GM12878 (cell line): ENCODE measurements at regions not wholly inside any gene's neighbourhood (a gene's known extent, or its start where the extent isn't known, plus 50 kb on each side); places are given as distances from the start of the nearest gene placed in this dataset.

Experiments
- ATAC-seq: fragments of 200-7000 bp; cut with Tn5 transposase; 3 replicates; pipeline ENCODE4 v1.9.1; 2020; ENCODE audit warnings: mild to moderate bottlenecking, moderate library complexity
- BruUV-seq: library from RNA; stranded (reverse); fragments of 400-500 nt; replicated peaks from 2 replicates; lab custom pipeline; 2021; lab: Mats Ljungman, UMichigan
- CTCF ChIA-PET: fragments of 300-600 bp; sonication (Branson Sonifier 250); formaldehyde crosslinking; extraction: SDS; loops from one replicate; lab custom pipeline; 2021; ENCODE audit warnings: inconsistent platforms; lab: Yijun Ruan, JAX
- POLR2A ChIA-PET: fragments of 350-600 bp; formaldehyde crosslinking; extraction: SDS; loops from one replicate; lab custom pipeline; 2021; ENCODE audit warnings: inconsistent platforms; lab: Charles Lee
- RAD21 ChIA-PET: fragments of 300-600 bp; sonication (Branson Sonifier 250); formaldehyde crosslinking; loops from one replicate; lab custom pipeline; 2023; ENCODE audit warnings: antibody characterized with exemption; ENCODE audit not compliant: unreplicated experiment; lab: Charles Lee
- SMC1A ChIA-PET: fragments of 300-600 bp; sonication (Branson Sonifier 250); formaldehyde crosslinking; loops from one replicate; lab custom pipeline; 2023; ENCODE audit not compliant: unreplicated experiment, uncharacterized antibody; lab: Charles Lee
- DNase-seq: peaks from one replicate; pipeline ENCODE4 v3.0.0-alpha.2; 2011; ENCODE audit warnings: low read depth, low spot score
- FAIRE-seq: peaks from 3 replicates; lab custom pipeline; 2011; peaks lifted over from hg19 to GRCh38; lab: Jason Lieb, UNC
- H2AFZ ChIP-seq: 2 replicates; pipeline ENCODE4 v1.6.0; 2011; ENCODE audit warnings: low read depth, low read length, control low read depth; ENCODE audit not compliant: control insufficient read depth
- H3K27ac ChIP-seq: 2 replicates; pipeline ENCODE4 v1.5.1; 2011; ENCODE audit warnings: control low read depth; ENCODE audit not compliant: control insufficient read depth, insufficient read depth
- H3K27me3 ChIP-seq, 2 experiments: replicated peaks in 1 of 2; 2 replicates each; pipeline versions ENCODE4 v1.6.0 to v1.6.1; 2011; ENCODE audit warnings: low read length in 1 of 2; ENCODE audit not compliant: control insufficient read depth in 2 of 2, insufficient read depth in 2 of 2
- H3K36me3 ChIP-seq, 2 experiments: 2 replicates each; pipeline ENCODE4 v1.5.1; 2011; ENCODE audit warnings: low read length in 1 of 2; ENCODE audit not compliant: control insufficient read depth in 2 of 2, insufficient read depth in 2 of 2
- H3K4me1 ChIP-seq: 2 replicates; pipeline ENCODE4 v1.6.1; 2011; ENCODE audit warnings: mild to moderate bottlenecking, low read length, moderate library complexity, mixed read lengths; ENCODE audit not compliant: control insufficient read depth, insufficient read depth
- H3K4me2 ChIP-seq: 2 replicates; pipeline ENCODE4 v1.6.0; 2011; ENCODE audit warnings: control low read depth; ENCODE audit not compliant: control insufficient read depth, insufficient read depth
- H3K4me3 ChIP-seq: fragments of 200-600 bp; sonication (generic); 2 replicates; pipeline ENCODE4 v1.5.1; 2016
- H3K79me2 ChIP-seq: 2 replicates; pipeline ENCODE4 v1.6.0; 2011; ENCODE audit warnings: low read length; ENCODE audit not compliant: control insufficient read depth, insufficient read depth
- H3K9ac ChIP-seq: 2 replicates; pipeline ENCODE4 v1.8.0; 2011; ENCODE audit warnings: low read length, control low read depth, mixed read lengths; ENCODE audit not compliant: control insufficient read depth, insufficient read depth
- H3K9me3 ChIP-seq: replicated peaks from 3 replicates; pipeline ENCODE4 v1.5.1; 2011; ENCODE audit warnings: mild to moderate bottlenecking, low read length; ENCODE audit not compliant: control insufficient read depth, insufficient read depth
- H4K20me1 ChIP-seq: 2 replicates; pipeline ENCODE4 v1.6.0; 2011; ENCODE audit not compliant: control insufficient read depth, insufficient read depth
- ATF3 ChIP-seq: IDR thresholded peaks from 2 replicates; pipeline ENCODE4 v1.6.1; 2011; ENCODE audit warnings: low read depth, mild to moderate bottlenecking, low read length, moderate library complexity, borderline replicate concordance; ENCODE audit errors: extremely low read depth
- BHLHE40 ChIP-seq, 2 experiments: fragments of 450-650 bp in 1 of 2; IDR thresholded peaks; 2 replicates each; pipeline ENCODE4 v1.6.1; 2011 to 2017; ENCODE audit warnings: low read depth in 2 of 2, borderline replicate concordance in 1 of 2, improper control_type of control experiment in 1 of 2, low read length in 1 of 2, mild to moderate bottlenecking in 1 of 2
- CREM ChIP-seq: IDR thresholded peaks from 2 replicates; pipeline ENCODE4 v1.6.1; 2014; ENCODE audit warnings: antibody characterized with exemption, low read depth
- MEF2A ChIP-seq: IDR thresholded peaks from 2 replicates; pipeline ENCODE4 v1.6.1; 2011; ENCODE audit warnings: low read depth, mild to moderate bottlenecking, low read length, moderate library complexity; ENCODE audit not compliant: insufficient read depth
- MYC ChIP-seq: IDR thresholded peaks from 2 replicates; pipeline ENCODE4 v1.6.1; 2011; ENCODE audit warnings: mild to moderate bottlenecking, low read length, moderate library complexity, inconsistent platforms; ENCODE audit not compliant: insufficient read depth, insufficient replicate concordance, insufficient read length, severe bottlenecking
- RB1 ChIP-seq: fragments of 450-650 bp; formaldehyde crosslinking; IDR thresholded peaks from 2 replicates; pipeline ENCODE4 v1.6.1; 2017; ENCODE audit warnings: mild to moderate bottlenecking, borderline replicate concordance
- RELA ChIP-seq: fragments of 450-650 bp; IDR thresholded peaks from 2 replicates; pipeline ENCODE4 v1.8.0; 2014; ENCODE audit warnings: borderline replicate concordance; ENCODE audit not compliant: partially characterized antibody
- TARDBP ChIP-seq: IDR thresholded peaks from 2 replicates; pipeline ENCODE4 v1.6.1; 2016; ENCODE audit warnings: borderline replicate concordance
- TCF3 ChIP-seq: IDR thresholded peaks from 2 replicates; pipeline ENCODE4 v1.6.1; 2012; ENCODE audit warnings: low read depth, mild to moderate bottlenecking, low read length, borderline replicate concordance; ENCODE audit not compliant: insufficient read depth
- TCF7 ChIP-seq: IDR thresholded peaks from 2 replicates; pipeline ENCODE4 v1.6.1; 2014; ENCODE audit warnings: antibody characterized with exemption, borderline replicate concordance
- ZBTB4 ChIP-seq: fragments of 450-650 bp; formaldehyde crosslinking; IDR thresholded peaks from 2 replicates; pipeline ENCODE4 v1.4.0; 2022; ENCODE audit warnings: mild to moderate bottlenecking, moderate library complexity
- ZNF24 ChIP-seq: fragments of 450-650 bp; IDR thresholded peaks from 2 replicates; pipeline ENCODE4 v1.6.1; 2017; ENCODE audit warnings: antibody characterized with exemption, mild to moderate bottlenecking
- ZNF622 ChIP-seq: fragments of 450-650 bp; IDR thresholded peaks from 2 replicates; pipeline ENCODE4 v1.6.1; 2017; ENCODE audit warnings: mild to moderate bottlenecking, inconsistent platforms
- WGBS: methylation state at CpG from one replicate; pipeline ENCODE4 v1.1.6; 2016; ENCODE audit warnings: low lambda C conversion rate; ENCODE audit not compliant: insufficient replicate concordance, insufficient coverage; ENCODE audit errors: missing lambda C conversion rate; 5-methylcytosine and 5-hydroxymethylcytosine counted together
- in situ Hi-C: fragments of 300-500 bp; cut with MboI; formaldehyde crosslinking; loops from 9 replicates; pipeline ENCODE4 v1.14.3; 2018; ENCODE audit warnings: mixed read lengths
- intact Hi-C: fragments of 100-400 bp; cut with micrococcal nuclease; formaldehyde crosslinking; loops from one replicate; pipeline ENCODE4 v1.14.2; 2022; ENCODE audit not compliant: unreplicated experiment
- TF ChIP-seq, protein P1 (sequence below): fragments of 450-650 bp; formaldehyde crosslinking; IDR thresholded peaks from 2 replicates; pipeline ENCODE4 v1.5.0; 2022; ENCODE audit warnings: mild to moderate bottlenecking, missing genetic modification characterization
- TF ChIP-seq, protein P2 (sequence below): fragments of 450-650 bp; IDR thresholded peaks from 2 replicates; pipeline ENCODE4 v1.6.1; 2018; ENCODE audit warnings: borderline replicate concordance, mild to moderate bottlenecking; ENCODE audit not compliant: partially characterized antibody

DNA sequence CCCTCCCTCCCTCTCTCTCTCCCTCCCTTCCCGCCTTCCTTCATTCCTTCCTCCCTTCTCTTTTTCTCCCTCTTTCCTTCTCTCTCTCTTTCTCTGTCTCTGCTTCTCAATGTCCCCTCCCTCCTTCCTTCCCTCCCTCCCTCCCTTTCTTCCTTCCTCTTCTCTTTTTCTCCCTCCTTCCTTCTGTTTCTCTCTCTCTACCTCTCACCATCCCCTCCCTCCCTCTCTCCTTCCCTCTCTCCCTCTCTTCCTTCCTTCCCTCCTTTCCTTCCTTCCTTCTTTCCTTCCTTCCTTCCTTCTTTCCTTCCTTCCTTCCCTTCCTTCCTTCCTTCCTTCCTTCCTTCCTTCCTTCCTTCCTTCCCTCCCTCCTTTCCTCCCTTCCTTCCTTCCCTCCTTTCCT is 504.6 kb downstream of the EPHA3 start:
- 0% methylated on average over 1 of the region's 1 CpG for WGBS
- Histone ChIP-seq H3K79me2 (no peaks in the 10 kb centered on the region), H3K4me1 (no peaks in the 10 kb centered on the region), H3K27ac (no peak overlapping the region), H2AFZ (no peak overlapping the region), H3K9ac (no peak overlapping the region)
- RAD21 ChIA-PET = no interaction called here
- CTCF ChIA-PET = no interaction called here
- in situ Hi-C loops (no loop called here), intact Hi-C loops (no loop called here)
- FAIRE-seq = no peak
- TF ChIP-seq TARDBP (no peak), MEF2A (no peak), BHLHE40 (IDR thresholded peaks at IDR 0.05; ENCODE audit: borderline replicate concordance in 1 of 2, low read depth in 2 of 2, low read length in 1 of 2) (no peak), MYC (no peak), ATF3 (no peak), ZNF622 (no peak), RELA (no peak), TCF7 (no peak), TCF3 (no peak), CREM (no peak), ZNF24 (no peak), ZBTB4 (no peak), RB1 (no peak)
- TF ChIP-seq, protein P1, sequence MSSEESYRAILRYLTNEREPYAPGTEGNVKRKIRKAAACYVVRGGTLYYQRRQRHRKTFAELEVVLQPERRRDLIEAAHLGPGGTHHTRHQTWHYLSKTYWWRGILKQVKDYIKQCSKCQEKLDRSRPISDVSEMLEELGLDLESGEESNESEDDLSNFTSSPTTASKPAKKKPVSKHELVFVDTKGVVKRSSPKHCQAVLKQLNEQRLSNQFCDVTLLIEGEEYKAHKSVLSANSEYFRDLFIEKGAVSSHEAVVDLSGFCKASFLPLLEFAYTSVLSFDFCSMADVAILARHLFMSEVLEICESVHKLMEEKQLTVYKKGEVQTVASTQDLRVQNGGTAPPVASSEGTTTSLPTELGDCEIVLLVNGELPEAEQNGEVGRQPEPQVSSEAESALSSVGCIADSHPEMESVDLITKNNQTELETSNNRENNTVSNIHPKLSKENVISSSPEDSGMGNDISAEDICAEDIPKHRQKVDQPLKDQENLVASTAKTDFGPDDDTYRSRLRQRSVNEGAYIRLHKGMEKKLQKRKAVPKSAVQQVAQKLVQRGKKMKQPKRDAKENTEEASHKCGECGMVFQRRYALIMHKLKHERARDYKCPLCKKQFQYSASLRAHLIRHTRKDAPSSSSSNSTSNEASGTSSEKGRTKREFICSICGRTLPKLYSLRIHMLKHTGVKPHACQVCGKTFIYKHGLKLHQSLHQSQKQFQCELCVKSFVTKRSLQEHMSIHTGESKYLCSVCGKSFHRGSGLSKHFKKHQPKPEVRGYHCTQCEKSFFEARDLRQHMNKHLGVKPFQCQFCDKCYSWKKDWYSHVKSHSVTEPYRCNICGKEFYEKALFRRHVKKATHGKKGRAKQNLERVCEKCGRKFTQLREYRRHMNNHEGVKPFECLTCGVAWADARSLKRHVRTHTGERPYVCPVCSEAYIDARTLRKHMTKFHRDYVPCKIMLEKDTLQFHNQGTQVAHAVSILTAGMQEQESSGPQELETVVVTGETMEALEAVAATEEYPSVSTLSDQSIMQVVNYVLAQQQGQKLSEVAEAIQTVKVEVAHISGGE (CRISPR knock-in tag) = no peak
- TF ChIP-seq, protein P2, sequence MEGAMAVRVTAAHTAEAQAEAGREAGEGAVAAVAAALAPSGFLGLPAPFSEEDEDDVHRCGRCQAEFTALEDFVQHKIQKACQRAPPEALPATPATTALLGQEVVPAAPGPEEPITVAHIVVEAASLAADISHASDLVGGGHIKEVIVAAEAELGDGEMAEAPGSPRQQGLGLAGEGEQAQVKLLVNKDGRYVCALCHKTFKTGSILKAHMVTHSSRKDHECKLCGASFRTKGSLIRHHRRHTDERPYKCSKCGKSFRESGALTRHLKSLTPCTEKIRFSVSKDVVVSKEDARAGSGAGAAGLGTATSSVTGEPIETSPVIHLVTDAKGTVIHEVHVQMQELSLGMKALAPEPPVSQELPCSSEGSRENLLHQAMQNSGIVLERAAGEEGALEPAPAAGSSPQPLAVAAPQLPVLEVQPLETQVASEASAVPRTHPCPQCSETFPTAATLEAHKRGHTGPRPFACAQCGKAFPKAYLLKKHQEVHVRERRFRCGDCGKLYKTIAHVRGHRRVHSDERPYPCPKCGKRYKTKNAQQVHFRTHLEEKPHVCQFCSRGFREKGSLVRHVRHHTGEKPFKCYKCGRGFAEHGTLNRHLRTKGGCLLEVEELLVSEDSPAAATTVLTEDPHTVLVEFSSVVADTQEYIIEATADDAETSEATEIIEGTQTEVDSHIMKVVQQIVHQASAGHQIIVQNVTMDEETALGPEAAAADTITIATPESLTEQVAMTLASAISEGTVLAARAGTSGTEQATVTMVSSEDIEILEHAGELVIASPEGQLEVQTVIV = no peak
- TF ChIP-seq, all 136 proteins: peak for 0
- H3K9me3 ChIP-seq = no peaks in the 10 kb centered on the region
- H3K36me3 ChIP-seq = no peaks in the 10 kb centered on the region
- POLR2A ChIA-PET = no interaction called here
- no peaks in the 10 kb centered on the region for H4K20me1 ChIP-seq
- no TSS peak for BruUV-seq
- ATAC-seq (no peak), DNase-seq (no peak)
- no peak overlapping the region for H3K4me2 ChIP-seq
- no peak overlapping the region for H3K4me3 ChIP-seq
- SMC1A ChIA-PET = no interaction called here
- H3K27me3 ChIP-seq = no peaks in the 10 kb centered on the region
